RWPE1 (cell line): ENCODE measurements at regions not wholly inside any gene's neighbourhood (a gene's known extent, or its start where the extent isn't known, plus 50 kb on each side); places are given as distances from the start of the nearest gene placed in this dataset.

Experiments used
- CTCF ChIA-PET: fragments of 350-600 bp; sonication (Branson Sonifier 250); formaldehyde crosslinking; extraction: SDS; loops from one replicate; lab custom pipeline; 2021; lab: Yijun Ruan, JAX
- POLR2A ChIA-PET: fragments of 400-600 bp; formaldehyde crosslinking; extraction: SDS; loops from one replicate; lab custom pipeline; 2020; ENCODE audit warnings: antibody characterized with exemption; ENCODE audit not compliant: low non-redundant PET; lab: Yijun Ruan, JAX
- DNase-seq: peaks from one replicate; pipeline ENCODE4 v3.0.0; 2012; ENCODE audit warnings: low spot score
- H3K27ac ChIP-seq: fragments of 450-650 bp; 2 replicates; pipeline ENCODE4 v1.5.1; 2017
- TF ChIP-seq, protein P1 (sequence below): fragments of 450-650 bp; conservative IDR thresholded peaks from 2 replicates; pipeline ENCODE4 v1.5.1; 2017; ENCODE audit warnings: low read depth, mild to moderate bottlenecking

DNA sequence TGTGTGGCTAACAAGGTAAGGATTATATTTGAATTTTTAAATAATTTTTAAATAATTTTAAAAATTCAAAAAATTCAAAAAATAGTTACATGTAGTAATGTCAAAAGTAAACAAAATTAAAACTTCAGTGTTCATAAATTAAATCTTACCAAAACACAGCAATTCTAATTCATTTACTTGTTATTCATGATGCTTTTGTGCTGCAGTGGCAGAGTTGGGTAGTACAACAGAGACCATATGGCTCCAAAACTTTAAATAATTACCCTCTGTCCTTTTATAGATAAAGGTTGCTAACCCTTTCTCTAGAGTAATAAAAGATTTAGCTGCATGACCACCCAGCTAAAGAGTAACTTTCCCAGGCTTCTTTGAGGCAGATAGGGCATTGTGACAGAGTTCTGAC, 1355.6 kb downstream of the FSTL5 start:
- CTCF ChIA-PET = interaction anchor here (0.6 kb wide), 1 partner anchor 571 kb away, joined by 4 read pairs; no protein-coding TSS in a partner anchor
- TF ChIP-seq, protein P1, sequence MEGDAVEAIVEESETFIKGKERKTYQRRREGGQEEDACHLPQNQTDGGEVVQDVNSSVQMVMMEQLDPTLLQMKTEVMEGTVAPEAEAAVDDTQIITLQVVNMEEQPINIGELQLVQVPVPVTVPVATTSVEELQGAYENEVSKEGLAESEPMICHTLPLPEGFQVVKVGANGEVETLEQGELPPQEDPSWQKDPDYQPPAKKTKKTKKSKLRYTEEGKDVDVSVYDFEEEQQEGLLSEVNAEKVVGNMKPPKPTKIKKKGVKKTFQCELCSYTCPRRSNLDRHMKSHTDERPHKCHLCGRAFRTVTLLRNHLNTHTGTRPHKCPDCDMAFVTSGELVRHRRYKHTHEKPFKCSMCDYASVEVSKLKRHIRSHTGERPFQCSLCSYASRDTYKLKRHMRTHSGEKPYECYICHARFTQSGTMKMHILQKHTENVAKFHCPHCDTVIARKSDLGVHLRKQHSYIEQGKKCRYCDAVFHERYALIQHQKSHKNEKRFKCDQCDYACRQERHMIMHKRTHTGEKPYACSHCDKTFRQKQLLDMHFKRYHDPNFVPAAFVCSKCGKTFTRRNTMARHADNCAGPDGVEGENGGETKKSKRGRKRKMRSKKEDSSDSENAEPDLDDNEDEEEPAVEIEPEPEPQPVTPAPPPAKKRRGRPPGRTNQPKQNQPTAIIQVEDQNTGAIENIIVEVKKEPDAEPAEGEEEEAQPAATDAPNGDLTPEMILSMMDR = no peak
- POLR2A ChIA-PET = no interaction called here
- no peak for DNase-seq
- no peak overlapping the region for H3K27ac ChIP-seq

DNA sequence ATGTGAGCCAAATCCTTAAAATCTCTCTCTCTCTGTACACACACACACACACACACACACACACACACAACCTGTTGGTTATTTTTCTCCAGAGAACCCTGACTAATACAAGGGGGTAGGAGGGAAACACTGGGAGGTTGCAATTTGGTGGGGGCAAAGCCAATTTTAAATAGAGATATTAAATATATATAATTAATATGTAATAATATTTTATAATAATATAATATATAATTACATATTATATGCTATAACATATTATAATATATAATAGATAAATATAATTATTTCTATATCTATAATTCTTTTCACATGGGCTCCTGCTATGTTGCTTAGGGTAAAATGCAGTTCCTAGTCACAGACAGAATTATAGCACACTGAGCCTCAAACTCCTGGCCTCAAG, 1354.2 kb downstream of the FSTL5 start:
- ChIA-PET CTCF (no interaction called here), POLR2A (no interaction called here)
- TF ChIP-seq, protein P1 = no peak
- no peak overlapping the region for H3K27ac ChIP-seq
- DNase-seq = no peak

DNA sequence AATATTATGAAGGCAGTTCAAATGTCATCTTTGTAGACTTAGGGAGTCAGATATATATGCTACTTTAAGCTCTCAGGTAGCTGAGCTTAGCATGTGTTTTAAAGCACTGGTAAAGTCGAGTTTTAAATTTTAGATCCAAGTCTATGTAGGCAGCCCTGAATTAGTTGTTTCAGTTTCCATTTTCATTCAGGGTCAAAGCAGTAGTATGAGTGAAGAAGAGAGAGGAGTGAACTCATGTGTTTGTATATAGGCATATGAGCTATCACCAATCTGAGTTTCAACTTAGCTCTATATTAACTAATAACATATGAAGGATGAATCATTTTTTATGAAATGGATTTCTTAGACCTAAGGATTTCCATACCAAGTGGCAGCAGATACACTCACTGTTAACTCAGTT, 1353.4 kb downstream of the FSTL5 start:
- CTCF ChIA-PET = interaction anchor here (0.6 kb wide), 1 partner anchor 1323 kb away, joined by 3 read pairs; no protein-coding TSS in a partner anchor
- TF ChIP-seq, protein P1 = no peak

DNA sequence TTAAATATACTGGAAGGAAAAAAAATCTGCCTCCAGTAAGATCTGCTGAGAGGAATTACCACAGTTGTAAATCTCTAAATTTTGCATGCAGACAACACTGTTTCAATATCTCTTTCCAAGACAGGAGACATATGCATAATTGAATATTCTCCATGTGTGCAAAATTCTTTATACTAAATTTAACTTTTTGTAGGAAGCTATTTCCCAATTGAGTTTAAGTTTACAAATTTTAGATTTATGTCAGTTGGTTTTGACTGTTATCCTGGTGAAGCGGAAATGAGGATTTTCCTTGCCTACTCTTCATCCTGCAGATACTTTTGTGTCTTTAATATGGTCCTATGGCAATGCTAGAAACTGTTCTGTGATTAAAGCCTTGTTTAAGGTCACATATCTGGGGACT, 1352.9 kb downstream of the FSTL5 start:
- ChIA-PET CTCF (no interaction called here), POLR2A (no interaction called here)
- DNase-seq = no peak
- TF ChIP-seq, protein P1 = no peak
- H3K27ac ChIP-seq = no peak overlapping the region

More for the DNA sequence above, 1353.4 kb downstream of the FSTL5 start:
- no peak for DNase-seq
- POLR2A ChIA-PET = no interaction called here
- H3K27ac ChIP-seq = no peak overlapping the region

DNA sequence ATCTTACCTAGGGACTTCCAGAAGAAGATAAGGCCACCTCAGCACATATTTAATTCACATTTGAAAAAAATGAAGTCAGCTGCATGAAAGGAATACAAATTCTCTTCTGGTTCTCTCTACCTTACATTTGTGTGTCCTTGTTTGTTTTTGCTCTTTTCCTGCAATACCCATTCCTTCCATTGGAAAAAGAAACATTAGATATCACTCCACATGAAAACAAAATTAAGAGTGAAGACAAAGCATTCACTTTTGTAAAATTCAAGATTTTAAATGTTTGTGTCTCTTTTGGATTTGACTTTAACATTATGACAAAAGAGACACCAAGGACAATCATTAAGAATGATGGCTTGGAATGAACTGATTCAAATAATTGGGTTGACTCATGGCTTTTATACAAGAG, 1351.8 kb downstream of the FSTL5 start:
- POLR2A ChIA-PET = no interaction called here

DNA sequence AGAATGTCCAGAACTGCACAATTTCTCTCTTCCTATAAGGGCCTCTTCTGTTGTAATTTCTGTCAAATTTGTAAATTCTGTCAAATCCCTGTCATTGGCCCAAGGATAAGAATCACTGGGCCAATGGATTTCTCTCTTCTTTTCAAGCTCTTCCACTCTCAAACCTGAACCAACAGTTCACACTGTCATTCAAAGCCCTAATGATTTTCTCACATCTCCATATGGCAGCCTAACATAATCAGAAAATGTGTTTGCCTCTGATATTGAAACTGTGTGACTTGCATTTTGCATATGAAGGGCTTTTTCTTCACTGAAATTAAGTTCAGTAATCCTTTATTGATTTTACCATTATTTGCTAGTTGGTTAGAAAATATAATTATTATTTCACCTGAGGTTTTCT, 1349.1 kb downstream of the FSTL5 start:
- H3K27ac ChIP-seq = no peak overlapping the region
- TF ChIP-seq, protein P1 = no peak
- CTCF ChIA-PET = no interaction called here
- POLR2A ChIA-PET = no interaction called here
- no peak for DNase-seq

More for the DNA sequence above, 1351.8 kb downstream of the FSTL5 start:
- no peak overlapping the region for H3K27ac ChIP-seq
- no peak for DNase-seq
- TF ChIP-seq, protein P1 = no peak
- CTCF ChIA-PET = no interaction called here
